Activated gamma-delta T cell treated with Interleukin-2 at 50 U/mL for 16 hours (primary cell): ENCODE measurements at regions not wholly inside any gene's neighbourhood (a gene's known extent, or its start where the extent isn't known, plus 50 kb on each side); places are given as distances from the start of the nearest gene placed in this dataset.

Experiments
- DNase-seq: peaks from one replicate; pipeline ENCODE4 v3.0.0-alpha.2; 2020

DNA sequence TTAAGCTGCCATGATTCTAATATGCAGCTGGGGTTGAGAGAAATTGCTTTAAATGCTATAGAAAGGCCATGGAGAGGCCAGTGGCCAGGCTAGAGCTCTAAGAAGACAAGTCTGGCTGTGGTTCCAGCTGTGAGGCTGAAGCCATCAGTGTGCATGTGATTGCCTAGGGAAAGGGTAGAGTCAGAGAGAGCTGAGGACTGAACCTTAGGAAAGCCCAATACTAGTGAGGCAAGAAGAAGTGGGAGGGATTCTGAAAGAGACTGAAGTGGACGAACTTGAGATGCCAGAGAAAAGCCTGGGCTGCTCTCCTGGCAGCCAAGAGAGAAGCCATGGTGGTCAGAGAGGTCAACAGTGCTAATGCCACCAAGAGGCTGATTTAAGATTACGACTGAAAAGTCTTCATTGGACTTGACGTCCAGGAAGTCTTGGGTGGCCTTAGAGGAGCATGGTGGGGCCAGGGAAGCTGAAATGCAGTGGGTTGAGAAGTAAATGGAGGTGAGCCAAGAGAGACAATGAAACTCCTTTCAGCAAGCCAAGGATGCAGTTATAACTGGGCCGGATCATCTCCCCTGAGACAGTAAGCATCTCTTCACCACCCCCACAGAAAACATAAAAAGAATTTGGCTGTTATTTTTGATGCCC lies 133.2 kb downstream of the TMEM174 start:
- no peak for DNase-seq

- no peak for DNase-seq
These were observed 132.4 kb downstream of the TMEM174 start for GRCh38 chr5:73305386-73305785.

GRCh38 chr5:73304381-73304780 lies 131.4 kb downstream of the TMEM174 start:
- no peak for DNase-seq

GRCh38 chr5:73303148-73304079 lies 130.4 kb downstream of the TMEM174 start:
- DNase-seq: no peak

DNA sequence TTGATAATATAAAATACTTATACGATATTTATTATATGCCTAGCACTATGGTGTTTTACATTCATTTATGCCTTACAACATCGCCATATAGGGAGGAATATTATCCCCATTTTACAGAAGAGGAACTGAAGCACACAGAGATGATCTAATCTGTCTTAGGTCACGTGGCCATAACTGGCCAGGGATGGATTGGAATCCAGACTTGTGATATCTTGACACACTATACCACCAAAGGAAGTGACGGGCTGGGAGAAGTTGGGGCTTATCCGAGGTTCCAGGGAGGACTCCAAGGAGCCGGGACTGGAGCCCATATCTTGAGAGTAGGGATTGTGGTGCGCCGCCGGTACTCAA lies 129.8 kb downstream of the TMEM174 start:
- DNase-seq: no peak

DNA sequence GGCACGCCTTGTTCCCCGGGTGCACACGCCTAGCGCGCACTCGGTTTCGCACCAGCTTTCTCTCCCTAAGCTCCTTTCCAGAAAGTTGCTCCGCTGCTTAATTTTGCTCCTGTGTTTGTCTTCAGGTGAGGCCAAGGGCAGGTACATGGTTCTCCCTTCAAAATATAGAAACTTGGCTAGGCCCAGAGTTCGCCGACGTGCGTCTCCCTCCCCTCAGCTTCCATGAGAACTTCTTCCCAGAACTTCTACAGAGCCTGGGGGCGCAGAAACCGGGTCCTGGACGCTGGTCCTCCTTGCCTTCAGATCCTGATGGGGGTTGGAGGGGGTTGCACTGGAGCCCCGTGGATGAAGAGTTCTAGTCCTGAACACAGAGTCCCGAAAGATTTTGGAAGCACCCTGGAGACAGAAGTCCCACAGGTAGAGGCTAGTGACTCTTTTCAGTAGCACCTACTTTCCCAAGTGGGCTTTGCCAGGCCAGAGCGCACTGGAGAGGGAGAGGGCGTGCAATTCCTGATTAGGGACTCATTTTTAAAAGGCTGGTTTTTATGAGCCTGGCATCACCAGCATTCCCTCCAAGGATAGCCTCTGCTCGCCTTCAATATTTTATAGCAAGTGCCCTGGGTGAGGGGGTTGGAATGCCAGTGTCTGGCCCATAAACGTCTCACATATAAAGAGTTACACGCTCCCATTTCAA lies 128.4 kb downstream of the TMEM174 start:
- DNase-seq: no peak

DNA sequence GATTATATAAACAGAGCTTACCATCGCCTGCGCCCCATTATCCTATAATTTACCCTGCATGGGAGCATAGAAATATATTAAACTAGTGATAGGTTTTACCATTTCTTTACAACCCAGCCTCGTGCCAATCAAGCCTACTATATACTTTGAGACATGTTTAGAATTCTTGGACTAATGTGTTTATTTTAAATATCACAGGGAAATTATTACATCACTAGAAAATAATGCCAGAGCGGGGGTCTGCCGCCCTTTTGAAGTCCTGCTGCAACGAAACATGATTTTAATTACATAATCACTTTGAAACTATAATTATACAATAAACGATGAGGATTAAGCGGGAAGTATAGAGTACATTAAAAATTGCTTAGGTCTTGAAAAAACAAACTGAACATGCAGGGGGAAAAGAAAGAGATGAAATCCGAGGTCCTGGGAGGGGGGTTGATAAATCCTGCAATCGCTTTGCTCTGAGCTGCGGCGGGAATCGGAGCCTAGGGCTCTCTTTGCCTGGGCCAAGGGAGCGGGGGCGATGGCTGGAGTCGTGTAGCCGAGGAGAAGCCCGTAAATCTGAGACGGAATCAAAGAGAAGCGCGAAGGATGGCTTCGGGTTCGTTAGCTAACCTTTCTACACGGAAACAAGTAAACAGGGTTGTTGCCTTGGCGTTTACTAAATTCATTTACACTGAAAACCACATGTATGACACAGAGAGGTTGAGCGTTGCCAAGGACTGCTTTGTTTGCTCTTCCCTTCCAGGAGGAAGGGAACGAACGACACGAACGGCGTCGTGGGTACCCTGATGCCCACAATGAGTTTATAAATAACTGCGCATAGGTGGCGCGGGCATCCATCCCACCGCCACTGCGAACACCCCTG lies 127.6 kb downstream of the TMEM174 start:
- no peak for DNase-seq

GRCh38 chr5:73299665-73300336 lies 126.8 kb downstream of the TMEM174 start:
- no peak for DNase-seq

GRCh38 chr5:73298772-73299630 lies 126.0 kb downstream of the TMEM174 start:
- DNase-seq: no peak

GRCh38 chr5:73298251-73298771 lies 125.3 kb downstream of the TMEM174 start:
- no peak for DNase-seq

- DNase-seq: no peak
These were observed 124.4 kb downstream of the TMEM174 start for GRCh38 chr5:73297430-73297829.

- DNase-seq: no peak
These were observed 123.8 kb downstream of the TMEM174 start for GRCh38 chr5:73296772-73297171.

DNA sequence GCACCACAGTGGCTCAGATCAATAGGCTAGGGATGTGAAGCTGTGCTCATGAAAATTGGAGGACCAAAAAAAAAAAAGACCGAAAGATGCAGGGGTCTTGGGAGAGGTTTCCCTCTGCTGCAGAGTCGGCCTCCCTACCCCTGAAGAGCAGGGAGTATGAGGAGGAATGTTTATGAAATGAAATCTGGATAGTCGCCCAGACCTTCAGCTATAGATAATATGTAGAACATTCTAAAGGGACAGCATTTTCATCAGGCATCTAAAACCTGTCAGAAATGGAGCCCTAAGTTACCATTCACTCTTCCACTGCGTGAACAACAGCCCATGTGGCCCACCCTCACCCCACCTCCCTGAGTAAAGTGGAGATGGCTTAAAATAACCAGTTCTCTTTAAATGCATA lies 122.9 kb downstream of the TMEM174 start:
- DNase-seq: no peak

DNA sequence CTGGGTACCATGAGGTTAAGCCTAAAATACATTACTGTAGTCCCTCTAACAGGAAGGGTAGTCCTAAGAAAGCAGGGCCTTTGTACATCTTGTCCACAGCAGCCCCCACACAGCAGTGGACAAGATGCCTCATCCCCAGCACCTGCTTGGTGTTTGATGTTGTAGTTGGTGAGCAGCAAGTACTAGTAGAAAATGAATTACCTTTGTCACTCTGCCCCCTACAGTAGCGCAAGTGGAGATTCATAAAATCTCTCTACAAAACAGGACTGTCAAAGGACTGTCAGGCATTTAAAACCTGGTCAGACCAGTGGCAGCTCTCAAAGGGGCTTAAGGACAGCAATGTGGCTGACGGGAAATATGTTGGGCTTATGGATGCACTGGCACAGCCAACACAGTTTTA lies 122.5 kb downstream of the TMEM174 start:
- DNase-seq: no peak

GRCh38 chr5:73292816-73293459 lies 119.9 kb downstream of the TMEM174 start:
- no peak for DNase-seq

- no peak for DNase-seq
These were observed 118.9 kb downstream of the TMEM174 start for GRCh38 chr5:73291873-73292272.

DNA sequence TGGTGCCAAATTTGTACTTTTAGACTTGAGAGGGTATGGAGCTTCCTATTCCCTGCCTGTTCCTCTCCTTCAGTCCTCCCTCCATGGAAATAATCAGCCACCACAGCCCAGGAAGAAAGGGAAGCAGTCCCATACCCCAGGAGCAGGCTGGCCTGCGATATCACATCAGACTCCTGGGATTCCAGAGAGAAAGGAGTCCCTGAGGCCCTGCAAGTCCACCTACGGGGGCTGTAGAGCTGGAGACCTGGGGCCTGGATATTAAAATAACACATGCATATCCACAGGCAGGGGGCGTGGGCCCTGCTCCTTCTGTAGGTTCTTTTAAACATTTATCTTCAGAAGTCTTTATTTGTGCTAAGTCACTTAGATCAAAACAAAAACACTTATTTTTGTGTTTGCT lies 117.2 kb downstream of the TMEM174 start:
- no peak for DNase-seq

DNA sequence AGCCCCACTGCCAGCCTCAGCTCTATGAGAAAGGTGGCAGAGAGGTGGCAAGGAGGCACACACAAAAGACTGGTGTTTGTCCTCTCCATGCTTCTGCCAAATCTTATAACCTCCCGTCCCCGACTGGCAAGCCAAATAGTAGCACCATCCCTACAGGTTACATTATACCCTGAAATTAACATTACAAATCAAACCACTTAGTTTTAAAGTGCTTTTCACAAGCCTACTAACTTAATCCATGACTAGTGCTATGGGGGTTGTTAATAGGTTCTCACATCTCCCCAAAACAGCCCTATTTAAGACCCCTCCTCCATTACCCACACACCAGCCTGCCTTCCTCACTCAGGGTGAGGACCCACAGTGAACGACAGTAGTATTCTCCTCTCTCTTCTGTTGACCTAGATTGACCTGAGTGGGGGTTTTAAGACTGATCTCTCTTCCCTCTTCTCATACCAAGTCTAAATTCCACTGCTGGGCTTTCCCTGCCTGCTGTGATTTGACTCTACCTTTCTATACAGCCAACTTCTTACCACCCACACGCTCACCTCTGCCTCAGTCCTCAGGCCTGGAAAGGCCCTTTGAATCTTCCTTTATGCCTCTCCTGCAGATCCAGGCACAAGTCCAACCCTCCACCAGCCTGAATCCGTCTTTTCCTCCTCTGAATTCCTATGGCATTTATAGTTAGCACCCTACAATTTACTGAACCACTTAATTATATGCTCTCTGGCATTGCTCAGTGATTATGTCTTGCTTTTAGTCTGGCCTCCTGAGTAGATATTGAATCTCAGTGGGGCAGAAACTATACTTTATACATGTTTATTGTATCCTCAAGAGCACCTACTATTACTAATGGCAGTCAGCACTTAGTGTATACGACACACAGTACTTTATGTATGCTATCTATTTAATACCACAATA lies 116.1 kb downstream of the TMEM174 start:
- no peak for DNase-seq

DNA sequence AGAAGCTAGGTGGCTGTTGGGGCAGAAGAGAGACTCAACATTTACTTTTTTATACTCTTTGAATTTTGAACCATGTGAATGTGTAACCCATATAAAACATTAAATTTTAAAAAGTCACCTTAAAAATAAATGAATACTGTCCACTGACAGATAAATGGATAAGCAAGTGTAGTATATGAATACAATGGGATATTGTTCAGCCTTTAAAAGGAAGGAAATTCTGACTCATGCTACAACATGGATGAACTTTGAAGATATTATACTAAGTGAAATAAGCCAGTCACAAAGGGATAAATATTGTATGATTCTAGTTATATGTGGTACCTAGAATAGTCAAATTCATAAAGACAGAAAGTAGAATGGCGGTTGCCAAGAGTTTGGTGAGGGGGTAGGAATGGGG lies 113.9 kb downstream of the TMEM174 start:
- no peak for DNase-seq
